H9 (cell line): ENCODE measurements at regions not wholly inside any gene's neighbourhood (a gene's known extent, or its start where the extent isn't known, plus 50 kb on each side); places are given as distances from the start of the nearest gene placed in this dataset.

Experiments used
- DNase-seq: peaks from one replicate; pipeline ENCODE4 v3.0.0-alpha.2; 2017
- H2AFZ ChIP-seq: one replicate; pipeline ENCODE4 v1.6.1; 2013; ENCODE audit warnings: mild to moderate bottlenecking, low read length, control low read depth, moderate library complexity
- H2AK5ac ChIP-seq: 2 replicates; pipeline ENCODE4 v1.6.1; 2013; ENCODE audit warnings: low read length, control low read depth, mixed read lengths; ENCODE audit not compliant: insufficient read length
- H2BK120ac ChIP-seq: one replicate; pipeline ENCODE4 v1.6.1; 2013; ENCODE audit warnings: low read depth, mild to moderate bottlenecking, low read length, control low read depth, inconsistent platforms; ENCODE audit not compliant: poor library complexity, severe bottlenecking
- H2BK12ac ChIP-seq: 2 replicates; pipeline ENCODE4 v1.6.1; 2013; ENCODE audit warnings: low read length, control low read depth, mixed read lengths, low read depth; ENCODE audit not compliant: insufficient read length
- H2BK15ac ChIP-seq: 2 replicates; pipeline ENCODE4 v1.6.1; 2013; ENCODE audit warnings: low read depth, low read length, control low read depth
- H2BK20ac ChIP-seq: one replicate; pipeline ENCODE4 v1.6.1; 2013; ENCODE audit warnings: low read depth, mild to moderate bottlenecking, low read length, control low read depth, inconsistent platforms; ENCODE audit not compliant: poor library complexity, severe bottlenecking
- H2BK5ac ChIP-seq: 2 replicates; pipeline ENCODE4 v1.6.1; 2013; ENCODE audit warnings: low read length, control low read depth, mixed read lengths; ENCODE audit not compliant: insufficient read length
- H3K14ac ChIP-seq: 2 replicates; pipeline ENCODE4 v1.6.1; 2013; ENCODE audit warnings: low read length, control low read depth; ENCODE audit not compliant: insufficient read depth
- H3K18ac ChIP-seq: 2 replicates; pipeline ENCODE4 v1.6.1; 2013; ENCODE audit warnings: low read depth, mild to moderate bottlenecking, mixed read lengths, low read length, control low read depth; ENCODE audit not compliant: insufficient read length
- H3K23ac ChIP-seq: 2 replicates; pipeline ENCODE4 v1.6.1; 2013; ENCODE audit warnings: low read length, control low read depth, mixed read lengths, low read depth; ENCODE audit not compliant: insufficient read length
- H3K23me2 ChIP-seq: 2 replicates; pipeline ENCODE4 v1.6.1; 2013; ENCODE audit warnings: low read depth, mild to moderate bottlenecking, mixed read lengths, low read length, control low read depth; ENCODE audit not compliant: insufficient read length, poor library complexity, severe bottlenecking
- H3K27ac ChIP-seq: 2 replicates; pipeline ENCODE4 v1.5.1; 2013; ENCODE audit warnings: low read length, control low read depth, mixed read lengths, low read depth; ENCODE audit not compliant: insufficient read length
- H3K27me3 ChIP-seq: 2 replicates; pipeline ENCODE4 v1.6.1; 2013; ENCODE audit warnings: low read length, control low read depth, inconsistent platforms; ENCODE audit not compliant: insufficient read depth
- H3K4ac ChIP-seq: 2 replicates; pipeline ENCODE4 v1.6.1; 2013; ENCODE audit warnings: low read depth, mild to moderate bottlenecking, control low read depth, inconsistent platforms, low read length, moderate library complexity
- H3K4me1 ChIP-seq: 2 replicates; pipeline ENCODE4 v1.6.1; 2013; ENCODE audit warnings: low read length, control low read depth, inconsistent platforms; ENCODE audit not compliant: insufficient read depth
- H3K4me2 ChIP-seq: 2 replicates; pipeline ENCODE4 v1.6.1; 2013; ENCODE audit warnings: low read length, control low read depth, mixed read lengths; ENCODE audit not compliant: insufficient read length, insufficient read depth
- H3K56ac ChIP-seq: 2 replicates; pipeline ENCODE4 v1.6.1; 2013; ENCODE audit warnings: low read depth, mild to moderate bottlenecking, mixed read lengths, low read length, control low read depth; ENCODE audit not compliant: insufficient read length
- H3K79me1 ChIP-seq: 2 replicates; pipeline ENCODE4 v1.6.1; 2013; ENCODE audit warnings: low read depth, mild to moderate bottlenecking, moderate library complexity, low read length, control low read depth, inconsistent platforms; ENCODE audit not compliant: insufficient read depth, poor library complexity, severe bottlenecking
- H3K79me2 ChIP-seq: 2 replicates; pipeline ENCODE4 v1.6.1; 2013; ENCODE audit warnings: low read length, control low read depth, inconsistent platforms; ENCODE audit not compliant: insufficient read depth
- H3K9ac ChIP-seq: 2 replicates; pipeline ENCODE4 v1.6.1; 2013; ENCODE audit warnings: low read length, control low read depth, mixed read lengths; ENCODE audit not compliant: insufficient read length; ENCODE audit errors: extremely low read depth
- H3K9me3 ChIP-seq: one replicate; pipeline ENCODE4 v1.6.1; 2013; ENCODE audit warnings: low read depth, low read length, inconsistent platforms; ENCODE audit not compliant: control insufficient read depth
- H3T11ph ChIP-seq: one replicate; pipeline ENCODE4 v1.6.1; 2013; ENCODE audit warnings: mild to moderate bottlenecking, low read length, control low read depth, inconsistent platforms
- H4K20me1 ChIP-seq: one replicate; pipeline ENCODE4 v1.6.1; 2013; ENCODE audit not compliant: control insufficient read depth, insufficient read length, insufficient read depth
- H4K5ac ChIP-seq: 2 replicates; pipeline ENCODE4 v1.6.1; 2013; ENCODE audit warnings: low read depth, mild to moderate bottlenecking, mixed read lengths, low read length, control low read depth; ENCODE audit not compliant: insufficient read length
- H4K8ac ChIP-seq: replicated peaks from 2 replicates; pipeline ENCODE4 v1.6.1; 2013; ENCODE audit warnings: low read length, control low read depth, mixed read lengths, low read depth; ENCODE audit not compliant: insufficient read length
- H4K91ac ChIP-seq: 2 replicates; pipeline ENCODE4 v1.6.1; 2013; ENCODE audit warnings: low read depth, mild to moderate bottlenecking, moderate library complexity, mixed read lengths, low read length, control low read depth; ENCODE audit not compliant: insufficient read length
- H3K27ac Mint-ChIP-seq, 3 experiments: 2 replicates in 2 of 3; 3 replicates in 1 of 3; pipeline ENCODE4 v1.8.0; 2020 to 2021; ENCODE audit warnings: mixed read lengths in 3 of 3, mild to moderate bottlenecking in 1 of 3, moderate library complexity in 1 of 3
- H3K27me3 Mint-ChIP-seq: 2 replicates; pipeline ENCODE4 v1.8.0; 2021; ENCODE audit warnings: low read depth, mild to moderate bottlenecking, moderate library complexity, mixed read lengths
- H3K36me3 Mint-ChIP-seq, 3 experiments: 2 replicates in 2 of 3; 3 replicates in 1 of 3; pipeline ENCODE4 v1.8.0; 2020 to 2021; ENCODE audit warnings: low read depth in 3 of 3, mixed read lengths in 3 of 3; ENCODE audit not compliant: insufficient read depth in 1 of 3
- H3K4me1 Mint-ChIP-seq, 2 experiments: 2 replicates each; pipeline ENCODE4 v1.8.0; 2020; ENCODE audit warnings: mixed read lengths in 2 of 2
- H3K4me3 Mint-ChIP-seq, 2 experiments: 2 replicates in 1 of 2; 3 replicates in 1 of 2; pipeline ENCODE4 v1.8.0; 2020 to 2021; ENCODE audit warnings: mild to moderate bottlenecking in 2 of 2, mixed read lengths in 2 of 2, moderate library complexity in 1 of 2
- H3K9me3 Mint-ChIP-seq, 2 experiments: 2 replicates in 1 of 2; 3 replicates in 1 of 2; pipeline ENCODE4 v1.8.0; 2020; ENCODE audit warnings: mild to moderate bottlenecking in 2 of 2, mixed read lengths in 2 of 2, moderate library complexity in 1 of 2
- WGBS: extraction: QIAGEN DNeasy Blood & Tissue Kit; methylation state at CpG from one replicate; pipeline ENCODE4 v1.1.7; 2013; ENCODE audit warnings: missing lambda C conversion rate, low lambda C conversion rate, mixed read lengths; ENCODE audit not compliant: insufficient read length; ENCODE audit errors: extremely low coverage; 5-methylcytosine and 5-hydroxymethylcytosine counted together
- TF ChIP-seq, protein P1 (sequence below): fragments of 200-600 bp; sonication (generic); conservative IDR thresholded peaks from 3 replicates; pipeline ENCODE4 v1.8.0; 2021; ENCODE audit warnings: antibody characterized with exemption, mild to moderate bottlenecking

GRCh38 chr1:71236503-71236902, 155.7 kb upstream of the ZRANB2 start:
- no peak overlapping the region for H2BK12ac ChIP-seq
- H2BK15ac ChIP-seq = no peak overlapping the region
- no CpG with 5 or more reads among the region's 2 CpGs for WGBS
- no peaks in the 10 kb centered on the region for H3K9me3 Mint-ChIP-seq
- no peaks in the 10 kb centered on the region for H3K9me3 ChIP-seq
- no peaks in the 10 kb centered on the region for H3K79me2 ChIP-seq
- no peak overlapping the region for H3K23ac ChIP-seq
- no peak overlapping the region for H3K14ac ChIP-seq
- H3K23me2 ChIP-seq = no peaks in the 10 kb centered on the region
- H3K56ac ChIP-seq = no peak overlapping the region
- no peak overlapping the region for H2BK120ac ChIP-seq
- H4K8ac ChIP-seq = no peak overlapping the region
- peaks cover 4% of the 10 kb centered on the region; the same call in 1 of the 2 replicates for H3K4me1 ChIP-seq
- no peaks in the 10 kb centered on the region for H4K20me1 ChIP-seq
- no peak overlapping the region for H3K4ac ChIP-seq
- H3K36me3 Mint-ChIP-seq = no peaks in the 10 kb centered on the region
- no peak overlapping the region for H3T11ph ChIP-seq
- H3K27ac Mint-ChIP-seq = no peak overlapping the region
- no peak overlapping the region for H4K5ac ChIP-seq
- H2AK5ac ChIP-seq = no peak overlapping the region
- no peak overlapping the region for H2BK20ac ChIP-seq
- H3K18ac ChIP-seq = no peak overlapping the region
- no peaks in the 10 kb centered on the region for H3K27me3 ChIP-seq
- H3K79me1 ChIP-seq = no peaks in the 10 kb centered on the region
- no peak overlapping the region for H4K91ac ChIP-seq
- TF ChIP-seq, protein P1, sequence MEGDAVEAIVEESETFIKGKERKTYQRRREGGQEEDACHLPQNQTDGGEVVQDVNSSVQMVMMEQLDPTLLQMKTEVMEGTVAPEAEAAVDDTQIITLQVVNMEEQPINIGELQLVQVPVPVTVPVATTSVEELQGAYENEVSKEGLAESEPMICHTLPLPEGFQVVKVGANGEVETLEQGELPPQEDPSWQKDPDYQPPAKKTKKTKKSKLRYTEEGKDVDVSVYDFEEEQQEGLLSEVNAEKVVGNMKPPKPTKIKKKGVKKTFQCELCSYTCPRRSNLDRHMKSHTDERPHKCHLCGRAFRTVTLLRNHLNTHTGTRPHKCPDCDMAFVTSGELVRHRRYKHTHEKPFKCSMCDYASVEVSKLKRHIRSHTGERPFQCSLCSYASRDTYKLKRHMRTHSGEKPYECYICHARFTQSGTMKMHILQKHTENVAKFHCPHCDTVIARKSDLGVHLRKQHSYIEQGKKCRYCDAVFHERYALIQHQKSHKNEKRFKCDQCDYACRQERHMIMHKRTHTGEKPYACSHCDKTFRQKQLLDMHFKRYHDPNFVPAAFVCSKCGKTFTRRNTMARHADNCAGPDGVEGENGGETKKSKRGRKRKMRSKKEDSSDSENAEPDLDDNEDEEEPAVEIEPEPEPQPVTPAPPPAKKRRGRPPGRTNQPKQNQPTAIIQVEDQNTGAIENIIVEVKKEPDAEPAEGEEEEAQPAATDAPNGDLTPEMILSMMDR = no peak
- H3K27me3 Mint-ChIP-seq = no peaks in the 10 kb centered on the region
- no peak overlapping the region for H3K4me3 Mint-ChIP-seq
- no peak overlapping the region for H2AFZ ChIP-seq
- no peak overlapping the region for H3K4me2 ChIP-seq
- no peak overlapping the region for H2BK5ac ChIP-seq
- peaks cover 14 to 19% of the 10 kb centered on the region in 2 experiments for H3K4me1 Mint-ChIP-seq
- H3K9ac ChIP-seq = no peak overlapping the region
- no peak for DNase-seq
- H3K27ac ChIP-seq = no peak overlapping the region
